ENCODE measurements at regions not wholly inside any gene's neighbourhood (a gene's known extent, or its start where the extent isn't known, plus 50 kb on each side); places are given as distances from the start of the nearest gene placed in this dataset.

DNA sequence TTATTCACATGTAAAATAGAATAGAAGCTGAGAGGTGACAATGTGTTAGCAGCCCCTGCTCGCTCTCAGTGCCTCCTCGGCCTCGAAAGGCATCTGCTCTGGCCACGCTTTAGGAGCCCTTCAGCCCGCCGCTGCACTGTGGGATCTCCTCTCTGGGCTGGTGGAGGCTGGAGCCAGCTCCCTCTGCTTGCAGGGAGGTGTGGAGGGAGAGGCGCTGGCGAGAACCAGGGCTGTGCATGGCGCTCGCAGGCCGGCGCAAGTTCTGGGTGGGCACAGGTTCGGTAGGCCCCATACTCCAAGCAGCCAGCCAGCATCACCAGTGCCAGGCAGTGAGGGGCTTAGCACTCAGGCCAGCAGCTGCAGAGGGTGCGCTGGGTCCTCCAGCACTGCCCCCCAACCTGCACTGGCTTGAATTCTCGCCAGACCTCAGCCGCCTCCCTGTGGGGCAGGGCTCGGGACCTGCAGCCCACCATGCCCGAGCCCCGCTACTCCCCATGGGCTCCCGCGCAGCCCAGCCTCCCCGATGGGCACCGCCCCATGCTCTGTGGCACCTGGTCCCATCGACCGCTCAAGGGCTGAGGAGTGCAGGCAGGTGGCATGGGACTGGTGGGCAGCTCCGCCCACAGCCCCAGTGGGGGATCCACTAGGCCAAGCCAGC lies 1346.7 kb upstream of the IGFBP7 start:
- intact Hi-C loops (cut with DNase I), result no loop called here
- DNase-seq (no peak), FAIRE-seq (no peak)
- Histone ChIP-seq H3K4me3 (ENCODE audit: low read length in 3 of 3) (no peak overlapping the region), H3K36me3 (ENCODE audit: control insufficient read depth in 2 of 3, insufficient read depth in 3 of 3, low read length in 3 of 3) (no peaks in the 10 kb centered on the region), H3K27me3 (ENCODE audit: control insufficient read depth, insufficient read depth, low read length) (no peaks in the 10 kb centered on the region), H3K9ac (ENCODE audit: low read length in 3 of 3) (no peak overlapping the region), H3K9me3 (ENCODE audit: control insufficient read depth in 2 of 3, insufficient read depth in 1 of 3, low read length in 3 of 3) (peaks cover 0 to 2% (median 0%) of the 10 kb centered on the region in 3 donors), H3K27ac (ENCODE audit: low read depth in 2 of 2, low read length in 2 of 2) (no peak overlapping the region), H3K4me1 (ENCODE audit: control insufficient read depth in 2 of 3, insufficient read depth in 2 of 3, low read depth in 1 of 3, low read length in 3 of 3) (no peaks in the 10 kb centered on the region)
- TF ChIP-seq, protein P1, sequence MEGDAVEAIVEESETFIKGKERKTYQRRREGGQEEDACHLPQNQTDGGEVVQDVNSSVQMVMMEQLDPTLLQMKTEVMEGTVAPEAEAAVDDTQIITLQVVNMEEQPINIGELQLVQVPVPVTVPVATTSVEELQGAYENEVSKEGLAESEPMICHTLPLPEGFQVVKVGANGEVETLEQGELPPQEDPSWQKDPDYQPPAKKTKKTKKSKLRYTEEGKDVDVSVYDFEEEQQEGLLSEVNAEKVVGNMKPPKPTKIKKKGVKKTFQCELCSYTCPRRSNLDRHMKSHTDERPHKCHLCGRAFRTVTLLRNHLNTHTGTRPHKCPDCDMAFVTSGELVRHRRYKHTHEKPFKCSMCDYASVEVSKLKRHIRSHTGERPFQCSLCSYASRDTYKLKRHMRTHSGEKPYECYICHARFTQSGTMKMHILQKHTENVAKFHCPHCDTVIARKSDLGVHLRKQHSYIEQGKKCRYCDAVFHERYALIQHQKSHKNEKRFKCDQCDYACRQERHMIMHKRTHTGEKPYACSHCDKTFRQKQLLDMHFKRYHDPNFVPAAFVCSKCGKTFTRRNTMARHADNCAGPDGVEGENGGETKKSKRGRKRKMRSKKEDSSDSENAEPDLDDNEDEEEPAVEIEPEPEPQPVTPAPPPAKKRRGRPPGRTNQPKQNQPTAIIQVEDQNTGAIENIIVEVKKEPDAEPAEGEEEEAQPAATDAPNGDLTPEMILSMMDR (IDR thresholded peaks at IDR 0.05; ENCODE audit: borderline replicate concordance, extremely low read depth, insufficient read depth), result no peak

DNA sequence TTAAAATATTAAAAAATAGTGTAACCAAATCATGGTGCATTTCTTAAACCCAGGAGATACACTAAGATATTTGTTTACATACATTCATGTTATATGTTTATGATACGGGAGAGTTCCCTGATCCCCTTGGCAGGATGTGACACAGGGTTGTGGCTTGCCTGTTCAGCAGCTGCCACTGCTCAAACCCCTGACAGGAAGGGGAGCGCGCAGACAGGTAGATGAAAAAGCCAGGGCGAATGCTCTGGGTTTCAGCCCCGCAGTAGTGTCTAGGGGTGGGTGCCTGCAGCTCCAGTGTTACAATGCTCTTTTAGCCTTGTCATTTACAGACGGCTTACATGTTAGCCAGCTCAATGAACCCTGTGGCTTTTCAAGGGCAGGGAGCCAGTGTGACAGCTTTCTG lies 1343.8 kb upstream of the IGFBP7 start:
- H3K9me3 ChIP-seq (ENCODE audit: control insufficient read depth in 2 of 3, insufficient read depth in 1 of 3, low read length in 3 of 3), result no peaks in the 10 kb centered on the region
- no peaks in the 10 kb centered on the region for H3K36me3 ChIP-seq (ENCODE audit: control insufficient read depth in 2 of 3, insufficient read depth in 3 of 3, low read length in 3 of 3)
- FAIRE-seq, result no peak
- no peaks in the 10 kb centered on the region for H3K27me3 ChIP-seq (ENCODE audit: control insufficient read depth, insufficient read depth, low read length)
- intact Hi-C loops (cut with DNase I), result no loop called here
- H3K9ac ChIP-seq (ENCODE audit: low read length in 3 of 3), result no peak overlapping the region
- no peak overlapping the region for H3K27ac ChIP-seq (ENCODE audit: low read depth in 2 of 2, low read length in 2 of 2)
- H3K4me3 ChIP-seq (ENCODE audit: low read length in 3 of 3), result no peak overlapping the region
- no peaks in the 10 kb centered on the region for H3K4me1 ChIP-seq (ENCODE audit: control insufficient read depth in 2 of 3, insufficient read depth in 2 of 3, low read depth in 1 of 3, low read length in 3 of 3)
- TF ChIP-seq, protein P1 (IDR thresholded peaks at IDR 0.05; ENCODE audit: borderline replicate concordance, extremely low read depth, insufficient read depth), result no peak
- DNase-seq, result peak in 1 of 5 donors; percentile 4

DNA sequence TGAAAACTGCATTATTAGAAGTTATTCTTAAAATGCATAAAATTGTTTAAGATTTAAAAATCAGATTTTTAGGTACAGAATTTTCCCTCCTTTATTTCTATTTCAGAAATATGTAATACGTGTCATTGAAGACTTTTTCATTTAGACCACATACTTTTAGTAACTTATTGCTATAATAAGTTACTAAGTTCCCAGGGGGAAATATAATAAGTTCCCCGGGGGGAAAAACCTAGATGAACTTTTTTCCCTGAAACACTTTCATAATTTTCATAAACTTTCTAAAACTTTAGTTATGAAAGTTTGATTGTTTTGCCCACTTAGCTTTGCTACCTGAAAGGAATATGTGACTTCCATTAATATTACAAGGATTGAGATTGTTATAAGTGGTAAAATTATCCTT lies 1341.5 kb upstream of the IGFBP7 start:
- TF ChIP-seq, protein P1 (IDR thresholded peaks at IDR 0.05; ENCODE audit: borderline replicate concordance, extremely low read depth, insufficient read depth), result no peak
- no peaks in the 10 kb centered on the region for H3K9me3 ChIP-seq (ENCODE audit: control insufficient read depth in 2 of 3, insufficient read depth in 1 of 3, low read length in 3 of 3)
- no peaks in the 10 kb centered on the region for H3K36me3 ChIP-seq (ENCODE audit: control insufficient read depth in 2 of 3, insufficient read depth in 3 of 3, low read length in 3 of 3)
- no peaks in the 10 kb centered on the region for H3K4me1 ChIP-seq (ENCODE audit: control insufficient read depth in 2 of 3, insufficient read depth in 2 of 3, low read depth in 1 of 3, low read length in 3 of 3)
- H3K27ac ChIP-seq (ENCODE audit: low read depth in 2 of 2, low read length in 2 of 2), result no peak overlapping the region
- H3K9ac ChIP-seq (ENCODE audit: low read length in 3 of 3), result no peak overlapping the region
- DNase-seq, result no peak
- intact Hi-C loops (cut with DNase I), result no loop called here
- FAIRE-seq, result peak; percentile 23
- no peaks in the 10 kb centered on the region for H3K27me3 ChIP-seq (ENCODE audit: control insufficient read depth, insufficient read depth, low read length)
- H3K4me3 ChIP-seq (ENCODE audit: low read length in 3 of 3), result no peak overlapping the region

DNA sequence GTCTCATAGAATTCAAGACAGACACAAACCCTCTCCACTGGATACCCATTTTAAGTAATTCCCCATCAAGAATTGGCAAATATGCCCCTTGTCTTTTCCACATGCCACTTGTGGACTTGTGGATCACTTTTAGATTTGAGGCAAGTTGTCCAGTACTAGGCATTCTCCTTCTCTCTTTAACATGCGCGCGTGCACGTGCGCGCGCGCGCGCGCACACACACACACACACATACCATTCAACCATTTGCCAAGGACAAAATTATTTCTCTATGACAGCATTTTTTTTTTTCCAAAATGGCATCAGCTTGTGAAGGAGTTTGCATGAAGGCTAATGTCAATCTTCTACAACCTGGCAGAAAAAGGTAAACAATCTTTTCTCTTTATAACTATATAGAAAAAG lies 1325.7 kb upstream of the IGFBP7 start:
- intact Hi-C loops (cut with DNase I), result no loop called here
- FAIRE-seq, result no peak
- no peaks in the 10 kb centered on the region for H3K27me3 ChIP-seq (ENCODE audit: control insufficient read depth, insufficient read depth, low read length)

More for the DNA sequence above, 1325.7 kb upstream of the IGFBP7 start:
- TF ChIP-seq, protein P1 (IDR thresholded peaks at IDR 0.05; ENCODE audit: borderline replicate concordance, extremely low read depth, insufficient read depth), result no peak
- no peak for DNase-seq
- Histone ChIP-seq H3K4me3 (ENCODE audit: low read length in 3 of 3) (no peak overlapping the region), H3K36me3 (ENCODE audit: control insufficient read depth in 2 of 3, insufficient read depth in 3 of 3, low read length in 3 of 3) (no peaks in the 10 kb centered on the region), H3K9ac (ENCODE audit: low read length in 3 of 3) (no peak overlapping the region), H3K9me3 (ENCODE audit: control insufficient read depth in 2 of 3, insufficient read depth in 1 of 3, low read length in 3 of 3) (peaks cover 0 to 6% (median 0%) of the 10 kb centered on the region in 3 donors), H3K4me1 (ENCODE audit: control insufficient read depth in 2 of 3, insufficient read depth in 2 of 3, low read depth in 1 of 3, low read length in 3 of 3) (no peaks in the 10 kb centered on the region), H3K27ac (ENCODE audit: low read depth in 2 of 2, low read length in 2 of 2) (no peak overlapping the region)

All from kidney (tissue), 13 donors.